NCI-H2196 (cell line): ENCODE measurements at regions not wholly inside any gene's neighbourhood (a gene's known extent, or its start where the extent isn't known, plus 50 kb on each side); places are given as distances from the start of the nearest gene placed in this dataset.

Source experiments
- DNase-seq: peaks from one replicate; lab custom pipeline; 2025; ENCODE audit not compliant: unreplicated experiment; lab: John Stamatoyannopoulos, UW

DNA sequence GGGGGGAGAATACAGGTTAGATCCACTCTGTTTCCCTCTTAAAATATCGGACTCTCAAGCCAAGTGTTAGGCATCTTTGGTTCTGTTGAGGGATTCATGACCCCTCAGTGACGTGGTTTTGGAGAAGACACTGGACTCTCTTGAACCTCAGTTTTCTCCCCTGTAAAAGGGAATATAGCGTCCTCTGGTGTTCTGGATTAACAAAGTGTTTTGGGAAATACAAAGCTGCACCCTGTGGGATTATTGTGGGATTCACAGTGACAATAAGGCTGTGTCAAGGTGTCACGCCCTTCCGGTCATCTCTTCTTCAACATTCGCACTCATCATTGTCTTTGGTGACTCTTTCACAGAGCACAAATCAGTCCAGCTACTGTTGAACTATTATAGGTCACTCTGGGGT is 139.0 kb downstream of the IRX1 start:
- DNase-seq, result no peak

DNA sequence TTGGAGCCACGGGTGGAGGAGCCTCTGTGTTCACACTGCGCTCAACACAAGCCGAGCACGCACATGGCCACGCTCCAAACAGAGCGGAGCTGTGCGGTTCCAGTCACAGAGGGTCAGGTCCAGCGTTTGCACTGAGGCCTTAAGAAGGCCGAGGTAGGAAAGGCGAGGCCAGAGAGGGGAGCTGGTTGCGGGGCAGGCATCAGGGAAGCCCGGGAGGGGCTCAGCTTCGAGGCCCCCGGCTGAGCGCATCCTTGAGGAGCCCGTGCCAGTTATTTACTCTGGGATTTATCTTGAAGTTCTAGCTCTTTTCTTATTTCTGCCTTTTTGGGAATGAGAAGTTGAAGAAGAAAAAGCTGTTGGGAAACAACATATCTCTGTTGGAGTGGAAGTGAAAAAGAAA is 140.8 kb downstream of the IRX1 start:
- DNase-seq, result no peak

DNA sequence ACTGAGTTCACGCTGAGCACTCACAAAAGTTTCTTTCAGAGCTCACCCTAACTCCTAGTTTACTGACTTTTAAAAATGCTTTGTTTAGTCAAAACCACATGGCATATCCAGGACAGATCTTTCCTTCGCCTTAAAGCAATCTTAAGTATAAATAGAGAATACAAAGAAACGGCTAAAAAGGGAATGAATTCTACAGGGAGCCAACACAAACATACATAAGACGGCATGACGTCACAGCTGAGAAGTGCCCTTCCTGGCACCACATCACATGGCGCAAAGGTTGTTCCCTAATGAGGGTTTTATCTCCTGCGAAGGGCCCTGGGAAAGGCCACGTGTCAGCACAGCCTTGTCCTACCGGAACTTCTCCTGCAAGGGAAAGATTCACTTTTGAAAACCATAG is 141.3 kb downstream of the IRX1 start:
- no peak for DNase-seq

DNA sequence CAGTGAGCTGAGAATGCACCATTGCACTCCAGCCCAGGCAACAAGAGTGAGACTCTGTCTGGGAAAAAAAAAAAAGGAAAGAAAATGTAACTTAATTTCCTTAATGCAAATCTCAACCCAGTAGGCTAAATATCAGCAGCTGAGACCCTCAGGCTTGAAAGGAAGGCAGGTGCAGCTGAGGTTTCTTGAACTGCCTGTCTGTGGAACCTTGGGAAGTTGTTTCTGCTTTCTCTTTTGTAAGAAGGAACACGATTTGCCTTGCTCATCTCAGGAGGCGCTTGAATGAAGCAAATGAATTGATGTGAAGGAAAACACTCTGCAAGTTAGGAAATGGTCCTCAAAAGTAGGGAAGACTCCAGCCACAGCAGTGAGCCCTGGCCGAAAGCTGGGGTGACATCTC is 143.3 kb downstream of the IRX1 start:
- DNase-seq, result no peak

DNA sequence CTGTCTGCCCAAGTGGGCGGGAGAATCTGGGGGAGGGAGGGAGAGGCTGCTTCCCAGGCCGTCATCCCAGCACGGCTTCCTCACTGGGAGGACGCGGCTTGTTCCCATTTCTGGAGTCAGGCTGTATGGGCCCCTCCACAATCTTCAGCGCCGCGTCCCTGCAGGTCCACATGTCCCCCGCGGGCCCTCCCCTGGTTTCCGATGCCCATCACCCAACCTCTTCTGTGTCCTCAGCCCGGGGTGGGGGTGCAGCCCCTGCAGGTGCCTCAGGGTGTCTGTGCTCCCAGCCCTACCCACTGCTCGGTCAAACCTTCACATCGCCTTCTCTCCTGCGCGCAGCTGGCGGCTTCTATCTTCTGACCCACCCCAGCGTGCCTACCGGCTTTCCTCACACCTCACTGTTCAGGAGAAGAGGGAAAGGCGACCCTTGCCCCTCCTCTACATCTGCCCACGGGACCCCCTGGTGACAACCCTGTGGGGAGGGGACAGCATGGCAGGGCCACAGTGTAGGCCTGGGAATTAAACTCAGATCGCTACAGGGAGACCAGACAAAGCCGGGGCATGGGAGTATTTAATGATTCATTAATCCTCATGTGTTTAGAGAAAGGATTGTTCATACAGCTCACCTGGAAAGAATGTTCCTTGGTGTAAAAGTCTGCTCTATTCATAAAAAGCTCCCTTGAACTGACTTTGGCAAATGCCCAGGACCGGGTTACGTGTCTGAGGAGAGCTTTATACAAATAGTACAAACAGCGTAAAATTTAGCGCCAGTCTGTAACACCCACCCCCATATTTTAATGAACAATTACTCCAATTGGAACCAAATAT is 145.1 kb downstream of the IRX1 start:
- no peak for DNase-seq

DNA sequence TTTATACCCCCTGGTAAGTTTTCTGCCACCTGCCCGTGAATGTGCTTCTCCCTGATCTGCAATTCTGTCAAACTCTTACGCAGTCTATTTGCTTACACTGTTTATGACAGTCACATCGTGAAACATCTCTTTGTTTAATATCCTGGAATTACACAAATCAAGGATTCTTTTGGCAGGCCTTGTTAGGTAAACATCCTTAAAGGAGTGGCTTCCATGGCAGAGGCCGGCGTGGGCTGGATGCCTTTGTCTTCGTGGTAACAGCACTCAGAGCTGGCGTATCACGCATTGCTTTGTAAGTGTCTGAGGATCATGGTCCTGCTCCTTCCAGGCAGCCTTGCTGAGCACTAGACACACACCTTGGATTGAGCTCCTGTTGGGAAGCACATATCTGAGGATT is 145.7 kb downstream of the IRX1 start:
- no peak for DNase-seq

DNA sequence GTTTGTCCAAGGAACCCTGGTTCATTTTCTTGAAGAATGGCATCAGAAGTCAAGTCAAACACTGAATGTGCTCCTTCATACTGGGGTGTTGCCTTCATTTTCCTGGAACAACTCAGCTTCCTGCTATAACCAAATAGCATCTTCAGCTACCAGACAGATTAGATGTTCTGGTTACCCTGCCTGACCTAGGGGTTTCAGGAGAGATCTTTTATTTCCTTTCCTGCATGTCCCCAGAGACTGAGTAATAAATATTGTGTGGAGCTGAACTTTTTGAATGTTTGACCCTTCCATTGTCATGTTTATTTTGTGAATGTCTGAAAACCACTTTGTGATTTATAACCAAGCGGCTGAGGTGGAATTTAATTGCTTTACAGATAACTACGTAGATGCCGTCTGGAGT is 147.1 kb downstream of the IRX1 start:
- no peak for DNase-seq

DNA sequence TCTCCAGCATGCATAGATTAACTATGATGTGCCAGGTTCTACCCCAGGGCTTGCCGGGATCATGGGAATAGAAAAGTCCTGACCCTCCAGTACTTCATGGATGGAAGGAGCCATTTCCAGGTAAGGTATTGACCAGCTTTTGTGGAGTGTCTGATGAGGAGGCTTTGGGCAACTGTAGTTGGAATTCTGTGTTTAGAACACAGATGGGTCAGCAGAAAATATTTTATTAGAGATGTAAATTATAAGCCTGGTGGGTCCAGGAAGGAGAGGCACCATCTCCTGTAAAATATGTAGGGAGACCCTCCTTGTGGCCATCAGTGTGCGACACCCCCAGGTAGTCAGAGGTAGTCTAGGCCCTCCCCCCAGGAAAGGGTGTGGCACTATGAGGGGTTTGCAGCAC is 156.2 kb downstream of the IRX1 start:
- no peak for DNase-seq

DNA sequence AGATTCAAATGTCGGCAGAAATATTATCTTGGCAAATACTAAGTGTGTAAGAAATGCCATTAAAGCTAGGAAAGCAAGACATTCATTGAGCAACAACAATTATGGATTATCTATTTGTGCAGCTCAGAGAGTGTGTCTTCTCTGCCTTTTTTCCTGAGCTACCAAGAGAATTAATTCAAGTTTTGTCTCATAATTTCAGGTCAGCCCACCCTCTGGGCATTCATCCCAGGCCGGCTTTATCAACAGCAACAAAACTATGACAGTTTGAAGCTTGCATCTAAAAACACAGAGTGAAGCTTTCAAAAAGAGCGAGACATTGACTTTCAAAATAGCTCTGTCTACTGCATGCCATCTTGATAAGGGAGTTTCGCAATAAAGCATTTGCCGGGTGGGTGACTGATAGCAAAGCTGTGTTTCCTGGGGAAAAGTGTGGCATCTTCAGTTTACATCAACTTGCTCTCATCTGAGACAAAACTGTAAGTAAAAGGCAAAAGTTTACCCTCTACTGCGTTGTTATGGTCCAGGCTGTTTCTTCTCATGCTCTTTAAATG is 182.4 kb downstream of the IRX1 start:
- DNase-seq, result no peak

DNA sequence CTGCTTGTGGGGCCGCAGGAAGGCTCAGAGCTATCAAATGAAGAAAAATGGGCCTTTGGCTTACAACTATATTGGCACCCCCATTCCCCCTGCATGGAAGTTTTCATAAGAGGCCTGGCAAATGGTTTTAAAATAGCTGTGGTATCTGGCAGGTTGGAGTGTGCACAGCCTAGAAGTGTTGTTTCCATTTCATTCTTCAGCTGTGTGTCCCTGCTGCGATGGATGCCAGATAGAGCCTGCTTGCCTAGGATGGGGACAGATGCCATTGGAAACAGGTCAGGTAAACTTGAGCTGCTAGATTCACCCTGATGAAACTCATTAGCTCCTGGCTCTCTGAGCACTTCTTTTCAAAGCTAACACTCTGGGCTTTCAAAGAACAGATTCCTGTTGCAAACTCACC is 183.3 kb downstream of the IRX1 start:
- DNase-seq, result no peak

DNA sequence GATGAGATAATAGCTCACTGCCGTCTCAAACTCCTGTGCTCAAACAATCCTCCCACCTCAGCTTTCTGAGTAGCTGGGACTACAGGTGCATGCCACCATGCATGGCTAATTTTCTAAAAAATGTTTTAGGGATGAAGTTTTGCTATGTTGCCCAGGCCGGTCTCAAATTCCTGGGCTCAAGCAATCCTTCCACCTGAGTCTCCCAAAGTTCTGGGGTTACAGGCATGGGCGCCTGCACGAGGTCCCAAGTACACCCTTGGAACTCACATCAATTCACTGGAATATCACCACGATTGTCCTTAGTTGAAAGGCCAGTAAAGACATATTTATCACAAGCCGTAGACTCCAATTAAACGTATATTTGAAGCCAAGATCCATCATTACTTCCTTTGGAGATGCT is 184.6 kb downstream of the IRX1 start:
- no peak for DNase-seq

DNA sequence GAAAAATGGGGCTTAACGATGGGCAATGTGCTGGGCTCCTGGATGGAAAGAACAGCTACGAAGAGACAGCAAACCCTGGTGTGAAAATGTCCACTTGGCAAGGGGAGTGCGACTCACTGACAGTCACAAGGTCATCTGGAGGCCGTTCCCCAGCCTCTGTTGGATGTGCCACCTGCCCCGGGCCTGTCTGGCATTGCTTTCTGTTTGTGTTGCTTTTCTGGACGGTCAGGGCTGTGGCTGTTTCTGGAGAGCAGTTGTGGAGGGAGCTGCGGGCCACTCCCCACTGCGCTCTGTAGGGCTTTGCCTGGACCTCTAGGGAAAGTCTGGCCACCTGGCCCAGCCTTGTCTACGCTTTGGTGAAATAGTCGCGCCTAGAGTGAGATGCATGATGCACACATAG is 185.3 kb downstream of the IRX1 start:
- DNase-seq, result no peak

DNA sequence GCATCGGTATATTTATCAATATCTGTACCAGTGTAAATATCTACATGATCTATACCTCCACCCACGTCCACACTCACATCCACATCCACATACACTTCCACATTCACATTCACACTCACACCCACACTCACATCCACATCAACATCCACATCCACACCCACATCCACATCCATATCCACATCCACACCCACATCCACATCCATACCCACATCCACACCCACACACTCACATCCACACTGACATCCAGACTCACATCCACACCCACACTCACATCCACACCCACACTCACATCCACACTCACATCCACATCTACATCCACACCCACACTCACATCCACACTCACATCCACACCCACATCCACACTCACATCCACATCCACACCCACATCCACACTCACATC is 189.2 kb downstream of the IRX1 start:
- no peak for DNase-seq

DNA sequence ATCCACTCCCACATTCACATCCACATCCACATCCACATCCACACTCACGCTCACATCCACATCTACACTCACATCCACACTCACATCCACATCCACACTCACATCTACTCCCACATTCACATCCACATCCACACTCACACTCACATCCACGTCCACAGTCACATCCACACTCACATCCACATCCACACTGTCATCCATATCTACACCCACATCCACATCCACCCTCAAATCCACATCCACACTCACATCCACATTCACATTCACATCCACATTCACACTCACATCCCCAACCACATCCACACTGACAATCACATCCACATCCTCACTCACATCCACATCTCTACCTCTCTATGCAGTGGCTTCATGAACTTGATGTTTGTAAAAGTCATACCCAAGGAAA is 190.5 kb downstream of the IRX1 start:
- no peak for DNase-seq

DNA sequence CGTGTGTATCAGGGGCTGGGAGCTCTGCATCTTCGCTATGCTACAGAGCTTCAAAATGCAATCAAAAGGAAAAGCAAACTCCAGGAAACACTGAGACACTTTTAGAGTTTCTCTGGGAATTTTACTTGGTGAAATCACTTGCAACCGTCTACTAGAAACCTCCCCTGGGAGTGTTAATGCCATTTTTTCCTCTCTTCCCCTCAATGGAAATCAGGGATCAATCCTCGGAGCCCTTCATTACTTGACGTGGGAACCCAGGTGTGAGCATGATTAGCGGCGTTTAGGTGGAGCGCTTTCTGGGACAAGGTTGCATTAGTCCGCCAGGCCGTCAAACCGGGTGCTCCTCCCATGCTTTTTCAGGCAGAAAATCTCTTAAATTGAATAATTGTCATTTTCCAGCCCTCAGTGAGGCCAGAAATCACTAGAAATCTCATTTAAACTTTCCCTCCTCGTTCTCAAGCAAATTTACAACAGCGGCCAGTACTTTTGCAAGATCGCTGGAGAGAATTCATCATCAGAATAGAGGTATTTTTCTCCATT is 191.3 kb downstream of the IRX1 start:
- DNase-seq, result no peak

DNA sequence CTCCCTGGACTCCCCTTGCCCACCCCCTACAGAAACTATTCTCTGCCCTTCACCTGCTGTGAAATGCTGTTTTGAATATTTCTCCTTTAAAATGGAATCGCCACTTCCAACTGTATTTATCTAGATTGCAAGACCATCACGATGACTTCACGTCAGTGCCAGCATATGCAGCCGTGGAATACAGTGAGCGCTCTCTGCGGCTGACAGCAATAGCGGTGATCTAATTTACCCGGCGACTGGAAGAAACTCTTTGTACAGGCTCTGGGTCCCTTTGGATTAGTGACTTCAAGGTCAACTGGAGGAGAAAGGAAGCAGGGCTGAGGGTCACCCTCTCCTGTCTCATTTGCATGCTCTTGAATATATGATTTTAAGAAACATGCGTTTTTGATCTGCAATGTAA is 192.0 kb downstream of the IRX1 start:
- no peak for DNase-seq

DNA sequence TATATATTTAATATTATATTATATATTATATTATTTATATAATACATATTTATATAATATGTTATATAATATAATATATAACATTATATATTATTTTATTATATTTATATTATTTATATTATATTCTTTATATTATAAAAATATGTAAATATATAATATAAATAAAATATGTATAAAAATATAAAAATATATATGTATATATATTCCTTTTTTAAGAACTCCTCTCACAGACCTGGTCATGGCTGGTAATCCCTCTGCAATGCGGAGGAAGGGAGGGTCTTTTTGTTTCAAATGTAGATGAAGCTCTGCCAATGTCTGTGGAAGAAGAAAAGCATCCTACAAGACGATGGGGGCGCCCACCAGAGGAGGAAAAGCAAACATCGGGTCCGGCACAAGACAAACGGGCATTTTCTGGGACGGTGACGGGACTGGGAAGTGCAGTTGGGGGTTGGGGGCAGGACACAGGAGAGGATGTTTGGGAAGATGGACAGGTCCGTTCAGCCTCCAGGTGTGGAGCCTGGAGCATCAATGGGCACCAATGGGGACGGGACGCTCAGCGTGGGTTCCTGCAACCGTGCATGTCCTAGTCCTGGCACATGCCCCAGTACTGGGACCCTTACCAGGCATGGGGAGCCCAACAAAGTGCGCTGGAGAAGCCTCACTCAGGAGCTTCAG is 194.0 kb downstream of the IRX1 start:
- DNase-seq, result no peak

DNA sequence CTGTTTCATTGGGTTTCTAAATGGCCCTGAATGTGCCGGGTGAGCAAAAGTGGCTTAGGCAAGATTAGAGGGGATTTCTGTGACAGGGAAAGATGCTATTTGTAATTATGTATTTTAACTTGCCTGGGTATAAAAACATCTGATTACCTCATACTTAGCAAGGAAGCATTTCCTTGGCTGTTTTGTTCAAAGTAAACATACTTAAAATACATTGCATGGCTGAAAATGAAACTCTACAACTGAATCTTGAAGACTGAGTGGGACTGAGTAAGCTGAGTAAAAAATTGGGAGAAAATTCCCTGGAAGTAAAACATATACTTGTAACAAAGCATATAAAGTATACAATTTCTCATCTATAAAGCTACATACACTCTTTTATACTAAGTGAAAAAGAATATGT is 197.5 kb downstream of the IRX1 start:
- DNase-seq, result no peak

DNA sequence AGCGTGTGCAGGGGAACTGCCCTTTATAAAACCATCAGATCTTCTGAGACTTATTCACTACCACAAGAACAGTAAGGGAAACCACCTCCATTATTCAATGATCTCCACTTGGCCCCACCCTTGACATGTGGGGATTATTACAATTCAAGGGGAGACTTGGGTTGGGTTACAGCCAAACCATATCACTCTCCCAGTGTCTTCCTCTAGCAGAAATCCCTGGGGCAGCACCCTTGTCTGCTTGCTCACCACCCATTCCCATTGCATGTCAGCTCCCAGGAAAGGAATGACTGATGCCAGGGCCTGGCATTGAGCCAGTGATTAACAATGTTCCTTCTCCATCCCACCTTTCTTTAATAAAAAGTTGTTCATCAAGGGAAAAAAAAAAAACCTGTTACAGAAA is 199.0 kb downstream of the IRX1 start:
- no peak for DNase-seq

DNA sequence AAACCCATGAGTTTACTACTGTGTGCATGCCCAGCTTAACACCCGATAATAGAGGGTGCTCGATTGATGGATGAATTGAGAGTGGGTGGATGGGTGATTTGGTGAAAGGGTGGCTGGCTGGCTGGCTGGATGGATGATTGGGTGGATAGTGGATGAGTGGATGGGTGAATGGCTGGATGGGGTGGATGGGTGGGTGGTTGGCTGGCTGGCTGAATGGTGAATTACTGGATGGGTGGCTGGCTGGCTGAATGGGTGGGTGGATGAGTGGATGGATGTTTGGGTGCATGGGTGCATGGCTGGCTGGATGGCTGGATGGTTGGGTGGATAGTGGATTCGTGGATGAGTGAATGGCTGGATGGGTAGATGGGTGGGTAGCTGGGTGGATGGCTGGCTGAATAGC is 201.1 kb downstream of the IRX1 start:
- no peak for DNase-seq

DNA sequence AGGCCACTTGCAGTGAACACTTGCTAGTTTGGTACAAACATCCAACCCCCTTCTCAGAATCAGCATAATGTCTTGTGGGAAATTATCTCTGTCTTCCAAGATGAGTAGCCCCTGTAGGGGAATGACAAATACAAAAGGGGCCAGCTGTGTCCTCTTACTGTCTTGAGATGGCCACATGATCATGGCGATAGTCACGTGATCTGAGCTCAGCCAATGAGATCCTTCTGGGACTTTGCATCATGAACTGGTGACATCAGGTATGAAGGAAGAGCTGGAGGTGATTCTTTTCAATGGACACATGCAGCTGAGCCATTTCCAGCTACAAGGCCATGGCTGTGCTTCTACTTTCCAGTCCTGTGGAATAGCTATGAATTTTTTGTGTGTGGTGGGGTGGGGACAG is 206.3 kb downstream of the IRX1 start:
- no peak for DNase-seq

DNA sequence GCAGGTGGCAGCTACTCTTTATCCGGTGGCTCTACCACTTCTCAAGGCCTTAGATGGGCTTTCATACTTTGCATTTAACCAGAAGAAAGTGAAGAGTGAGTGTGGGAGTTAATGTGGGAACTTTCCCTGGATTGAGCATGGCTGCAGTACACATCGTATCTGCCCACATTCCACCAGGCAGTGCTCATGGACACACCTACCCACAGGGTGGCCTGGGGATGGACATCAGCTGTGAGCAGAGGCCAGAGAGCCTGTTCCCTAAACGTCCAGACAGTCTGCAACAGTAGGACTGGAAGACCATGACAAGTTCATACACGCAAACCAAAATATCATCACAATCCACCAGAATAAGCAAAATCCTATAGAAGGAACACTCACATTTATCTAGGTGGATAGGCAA is 213.8 kb downstream of the IRX1 start:
- DNase-seq, result no peak
